ENCODE measurements at regions not wholly inside any gene's neighbourhood (a gene's known extent, or its start where the extent isn't known, plus 50 kb on each side); places are given as distances from the start of the nearest gene placed in this dataset.

DNA sequence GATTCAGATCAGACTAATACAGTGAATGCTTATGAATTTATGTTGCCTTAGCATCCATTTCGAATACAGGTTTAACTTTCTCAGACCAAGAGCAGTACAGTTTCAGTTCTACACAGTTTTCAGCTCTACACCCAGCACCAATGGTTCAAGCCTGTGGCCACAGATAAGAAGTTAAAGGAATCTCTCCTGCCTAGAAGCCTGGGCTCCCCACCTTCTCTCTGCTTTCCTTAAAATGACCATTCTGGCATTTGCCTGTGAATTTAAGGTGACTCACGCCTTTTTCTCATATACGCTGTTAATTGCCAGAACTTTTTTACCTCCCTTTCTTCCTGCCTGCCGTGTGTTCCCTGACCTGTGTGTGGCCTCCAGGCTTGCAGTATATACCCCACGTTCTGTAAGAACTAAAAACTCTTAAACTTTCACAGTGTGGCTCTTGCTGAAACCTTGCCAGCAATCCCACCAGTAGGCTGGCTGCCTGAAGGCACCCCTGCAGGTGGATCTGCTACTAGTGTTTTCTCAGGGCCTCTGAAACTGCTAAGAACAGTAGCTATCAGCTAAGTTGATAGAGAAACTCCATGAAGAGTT lies 692.8 kb upstream of the CDH18 start (continued):
- TF ChIP-seq, protein P1, sequence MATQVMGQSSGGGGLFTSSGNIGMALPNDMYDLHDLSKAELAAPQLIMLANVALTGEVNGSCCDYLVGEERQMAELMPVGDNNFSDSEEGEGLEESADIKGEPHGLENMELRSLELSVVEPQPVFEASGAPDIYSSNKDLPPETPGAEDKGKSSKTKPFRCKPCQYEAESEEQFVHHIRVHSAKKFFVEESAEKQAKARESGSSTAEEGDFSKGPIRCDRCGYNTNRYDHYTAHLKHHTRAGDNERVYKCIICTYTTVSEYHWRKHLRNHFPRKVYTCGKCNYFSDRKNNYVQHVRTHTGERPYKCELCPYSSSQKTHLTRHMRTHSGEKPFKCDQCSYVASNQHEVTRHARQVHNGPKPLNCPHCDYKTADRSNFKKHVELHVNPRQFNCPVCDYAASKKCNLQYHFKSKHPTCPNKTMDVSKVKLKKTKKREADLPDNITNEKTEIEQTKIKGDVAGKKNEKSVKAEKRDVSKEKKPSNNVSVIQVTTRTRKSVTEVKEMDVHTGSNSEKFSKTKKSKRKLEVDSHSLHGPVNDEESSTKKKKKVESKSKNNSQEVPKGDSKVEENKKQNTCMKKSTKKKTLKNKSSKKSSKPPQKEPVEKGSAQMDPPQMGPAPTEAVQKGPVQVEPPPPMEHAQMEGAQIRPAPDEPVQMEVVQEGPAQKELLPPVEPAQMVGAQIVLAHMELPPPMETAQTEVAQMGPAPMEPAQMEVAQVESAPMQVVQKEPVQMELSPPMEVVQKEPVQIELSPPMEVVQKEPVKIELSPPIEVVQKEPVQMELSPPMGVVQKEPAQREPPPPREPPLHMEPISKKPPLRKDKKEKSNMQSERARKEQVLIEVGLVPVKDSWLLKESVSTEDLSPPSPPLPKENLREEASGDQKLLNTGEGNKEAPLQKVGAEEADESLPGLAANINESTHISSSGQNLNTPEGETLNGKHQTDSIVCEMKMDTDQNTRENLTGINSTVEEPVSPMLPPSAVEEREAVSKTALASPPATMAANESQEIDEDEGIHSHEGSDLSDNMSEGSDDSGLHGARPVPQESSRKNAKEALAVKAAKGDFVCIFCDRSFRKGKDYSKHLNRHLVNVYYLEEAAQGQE (IDR thresholded peaks at IDR 0.05; ENCODE audit: low read depth, low read length) = no peak
- no peak for TF ChIP-seq GATAD2B (conservative IDR thresholded peaks at IDR 0.05; ENCODE audit: low read depth)
- TF ChIP-seq CHD1 (IDR thresholded peaks at IDR 0.05; ENCODE audit: low read depth, low read length) = no peak
- no peak for TF ChIP-seq PAX8 (IDR thresholded peaks at IDR 0.05)

DNA sequence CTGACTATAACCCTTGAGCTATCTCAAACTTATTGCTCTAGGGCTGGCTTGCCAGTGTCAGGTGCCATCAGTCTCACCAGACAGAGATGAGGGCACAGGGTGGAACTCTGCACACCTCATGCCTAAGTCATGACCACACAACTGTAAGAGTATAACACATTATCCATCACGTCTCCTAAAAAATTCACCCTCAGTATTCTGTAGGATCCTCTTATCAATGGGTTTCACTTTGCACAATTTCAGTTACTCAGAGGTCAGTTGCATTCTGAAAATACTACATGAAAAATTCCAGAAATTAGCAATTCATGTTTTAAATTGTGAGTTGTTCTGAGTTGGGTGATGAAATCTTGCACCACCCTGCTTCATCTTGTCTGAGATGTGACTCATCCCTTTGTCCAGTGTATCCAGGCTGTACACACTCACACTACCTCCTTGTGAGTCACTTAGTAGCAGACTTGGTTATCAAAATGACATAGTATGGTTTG lies 690.9 kb upstream of the CDH18 start:
- no peak overlapping the region for H3K9ac ChIP-seq (ENCODE audit: control insufficient read depth, insufficient read depth, low read length)
- FAIRE-seq (no peak), DNase-seq (ENCODE audit: low read depth, low spot score) (no peak), ATAC-seq (no peak)
- no peaks in the 10 kb centered on the region for H3K9me3 ChIP-seq (replicated peaks; ENCODE audit: control insufficient read depth, insufficient read depth, low read length)
- H3K4me2 ChIP-seq (ENCODE audit: control insufficient read depth, insufficient read depth) = no peak overlapping the region
- RAD21 ChIA-PET (ENCODE audit: unreplicated experiment) = no interaction called here
- H3K79me2 ChIP-seq (ENCODE audit: control insufficient read depth, insufficient read depth, low read length) = no peaks in the 10 kb centered on the region
- 48% methylated on average over 1 of the region's 1 CpG for WGBS (ENCODE audit: insufficient coverage, insufficient replicate concordance, low lambda C conversion rate, missing lambda C conversion rate)
- CTCF ChIA-PET = interaction anchor here (0.7 kb wide), 1 partner anchor 765 kb away, joined by 3 read pairs; no protein-coding TSS in a partner anchor
- no peak for TF ChIP-seq SMAD5 (IDR thresholded peaks at IDR 0.05; ENCODE audit: low read depth)
- TF ChIP-seq, protein P2, sequence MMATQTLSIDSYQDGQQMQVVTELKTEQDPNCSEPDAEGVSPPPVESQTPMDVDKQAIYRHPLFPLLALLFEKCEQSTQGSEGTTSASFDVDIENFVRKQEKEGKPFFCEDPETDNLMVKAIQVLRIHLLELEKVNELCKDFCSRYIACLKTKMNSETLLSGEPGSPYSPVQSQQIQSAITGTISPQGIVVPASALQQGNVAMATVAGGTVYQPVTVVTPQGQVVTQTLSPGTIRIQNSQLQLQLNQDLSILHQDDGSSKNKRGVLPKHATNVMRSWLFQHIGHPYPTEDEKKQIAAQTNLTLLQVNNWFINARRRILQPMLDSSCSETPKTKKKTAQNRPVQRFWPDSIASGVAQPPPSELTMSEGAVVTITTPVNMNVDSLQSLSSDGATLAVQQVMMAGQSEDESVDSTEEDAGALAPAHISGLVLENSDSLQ (IDR thresholded peaks at IDR 0.05) = no peak
- TF ChIP-seq, protein P3, sequence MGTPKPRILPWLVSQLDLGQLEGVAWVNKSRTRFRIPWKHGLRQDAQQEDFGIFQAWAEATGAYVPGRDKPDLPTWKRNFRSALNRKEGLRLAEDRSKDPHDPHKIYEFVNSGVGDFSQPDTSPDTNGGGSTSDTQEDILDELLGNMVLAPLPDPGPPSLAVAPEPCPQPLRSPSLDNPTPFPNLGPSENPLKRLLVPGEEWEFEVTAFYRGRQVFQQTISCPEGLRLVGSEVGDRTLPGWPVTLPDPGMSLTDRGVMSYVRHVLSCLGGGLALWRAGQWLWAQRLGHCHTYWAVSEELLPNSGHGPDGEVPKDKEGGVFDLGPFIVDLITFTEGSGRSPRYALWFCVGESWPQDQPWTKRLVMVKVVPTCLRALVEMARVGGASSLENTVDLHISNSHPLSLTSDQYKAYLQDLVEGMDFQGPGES (IDR thresholded peaks at IDR 0.05) = no peak
- no peak for TF ChIP-seq HDAC6 (IDR thresholded peaks at IDR 0.05; ENCODE audit: unreplicated experiment)
- TF ChIP-seq MEF2B (IDR thresholded peaks at IDR 0.05; ENCODE audit: partially characterized antibody, poor library complexity, severe bottlenecking) = no peak
- TF ChIP-seq RBBP5 (conservative IDR thresholded peaks at IDR 0.05) = no peak
- TF ChIP-seq, protein P4, sequence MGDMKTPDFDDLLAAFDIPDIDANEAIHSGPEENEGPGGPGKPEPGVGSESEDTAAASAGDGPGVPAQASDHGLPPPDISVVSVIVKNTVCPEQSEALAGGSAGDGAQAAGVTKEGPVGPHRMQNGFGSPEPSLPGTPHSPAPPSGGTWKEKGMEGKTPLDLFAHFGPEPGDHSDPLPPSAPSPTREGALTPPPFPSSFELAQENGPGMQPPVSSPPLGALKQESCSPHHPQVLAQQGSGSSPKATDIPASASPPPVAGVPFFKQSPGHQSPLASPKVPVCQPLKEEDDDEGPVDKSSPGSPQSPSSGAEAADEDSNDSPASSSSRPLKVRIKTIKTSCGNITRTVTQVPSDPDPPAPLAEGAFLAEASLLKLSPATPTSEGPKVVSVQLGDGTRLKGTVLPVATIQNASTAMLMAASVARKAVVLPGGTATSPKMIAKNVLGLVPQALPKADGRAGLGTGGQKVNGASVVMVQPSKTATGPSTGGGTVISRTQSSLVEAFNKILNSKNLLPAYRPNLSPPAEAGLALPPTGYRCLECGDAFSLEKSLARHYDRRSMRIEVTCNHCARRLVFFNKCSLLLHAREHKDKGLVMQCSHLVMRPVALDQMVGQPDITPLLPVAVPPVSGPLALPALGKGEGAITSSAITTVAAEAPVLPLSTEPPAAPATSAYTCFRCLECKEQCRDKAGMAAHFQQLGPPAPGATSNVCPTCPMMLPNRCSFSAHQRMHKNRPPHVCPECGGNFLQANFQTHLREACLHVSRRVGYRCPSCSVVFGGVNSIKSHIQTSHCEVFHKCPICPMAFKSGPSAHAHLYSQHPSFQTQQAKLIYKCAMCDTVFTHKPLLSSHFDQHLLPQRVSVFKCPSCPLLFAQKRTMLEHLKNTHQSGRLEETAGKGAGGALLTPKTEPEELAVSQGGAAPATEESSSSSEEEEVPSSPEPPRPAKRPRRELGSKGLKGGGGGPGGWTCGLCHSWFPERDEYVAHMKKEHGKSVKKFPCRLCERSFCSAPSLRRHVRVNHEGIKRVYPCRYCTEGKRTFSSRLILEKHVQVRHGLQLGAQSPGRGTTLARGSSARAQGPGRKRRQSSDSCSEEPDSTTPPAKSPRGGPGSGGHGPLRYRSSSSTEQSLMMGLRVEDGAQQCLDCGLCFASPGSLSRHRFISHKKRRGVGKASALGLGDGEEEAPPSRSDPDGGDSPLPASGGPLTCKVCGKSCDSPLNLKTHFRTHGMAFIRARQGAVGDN (IDR thresholded peaks at IDR 0.05) = no peak
- H3K4me3 ChIP-seq = no peak overlapping the region
- no peak overlapping the region for H2AFZ ChIP-seq (ENCODE audit: control insufficient read depth, low read depth, low read length)
- H3K27ac ChIP-seq (ENCODE audit: control insufficient read depth, insufficient read depth) = no peak overlapping the region
- no peaks in the 10 kb centered on the region for H3K36me3 ChIP-seq (ENCODE audit: control insufficient read depth in 2 of 2, insufficient read depth in 2 of 2, low read length in 1 of 2)
- no peaks in the 10 kb centered on the region for H3K27me3 ChIP-seq (replicated peaks in 1 of 2; ENCODE audit: control insufficient read depth in 2 of 2, insufficient read depth in 2 of 2, low read length in 1 of 2)
- H3K4me1 ChIP-seq (ENCODE audit: control insufficient read depth, insufficient read depth, low read length) = no peaks in the 10 kb centered on the region
- intact Hi-C loops (cut with micrococcal nuclease; ENCODE audit: unreplicated experiment) = no loop called here
- in situ Hi-C loops (cut with MboI) = no loop called here
- H4K20me1 ChIP-seq (ENCODE audit: control insufficient read depth, insufficient read depth) = no peaks in the 10 kb centered on the region
- POLR2A ChIA-PET = no interaction called here
- BruUV-seq (replicated peaks) = no TSS peak
- SMC1A ChIA-PET (ENCODE audit: uncharacterized antibody, unreplicated experiment) = interaction anchor here (1.0 kb wide), 1 partner anchor 1732 kb away, joined by 3 read pairs; no protein-coding TSS in a partner anchor

All from GM12878 (cell line).